Gastrocnemius medialis (tissue), 4 donors: ENCODE measurements at regions not wholly inside any gene's neighbourhood (a gene's known extent, or its start where the extent isn't known, plus 50 kb on each side); places are given as distances from the start of the nearest gene placed in this dataset.

Experiments
- POLR2A ChIP-seq, 2 donors: fragments of 450-650 bp; IDR thresholded peaks; one replicate each; pipeline ENCODE4 v1.6.1; 2017; ENCODE audit warnings: antibody characterized with exemption in 2 of 2, mild to moderate bottlenecking in 2 of 2, moderate library complexity in 2 of 2
- TF ChIP-seq, protein P1 (sequence below), 5 experiments: fragments of 450-650 bp in 3 of 5; fragments of 200-600 bp in 2 of 5; sonication (generic) in 2 of 5; IDR thresholded peaks in 4 of 5; conservative IDR thresholded peaks in 1 of 5; 1 replicate in 4 of 5; 2 replicates in 1 of 5; pipeline ENCODE4 v1.5.1; 2016 to 2019; ENCODE audit warnings: antibody characterized with exemption in 5 of 5, mild to moderate bottlenecking in 3 of 5, moderate library complexity in 3 of 5

DNA sequence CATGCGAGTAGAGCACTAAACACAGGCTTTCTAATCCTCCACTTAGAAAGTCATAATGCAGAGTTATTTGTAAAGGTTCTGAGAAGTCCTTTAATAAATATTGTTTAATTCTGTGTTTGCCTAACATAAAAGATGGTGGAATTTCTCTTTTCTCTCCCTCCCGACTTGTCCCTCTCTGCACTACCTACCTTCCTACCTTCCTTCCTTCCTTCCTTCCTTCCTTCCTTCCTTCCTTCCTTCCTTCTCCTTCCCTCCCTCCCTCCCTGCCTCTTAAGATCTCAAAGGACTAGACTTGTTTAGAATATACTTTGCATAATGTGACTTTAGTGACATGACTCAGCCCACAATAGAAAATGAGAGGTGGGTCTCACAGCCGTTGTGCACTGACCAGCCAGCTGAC is 156.3 kb upstream of the TAPT1 start:
- TF ChIP-seq, protein P1, sequence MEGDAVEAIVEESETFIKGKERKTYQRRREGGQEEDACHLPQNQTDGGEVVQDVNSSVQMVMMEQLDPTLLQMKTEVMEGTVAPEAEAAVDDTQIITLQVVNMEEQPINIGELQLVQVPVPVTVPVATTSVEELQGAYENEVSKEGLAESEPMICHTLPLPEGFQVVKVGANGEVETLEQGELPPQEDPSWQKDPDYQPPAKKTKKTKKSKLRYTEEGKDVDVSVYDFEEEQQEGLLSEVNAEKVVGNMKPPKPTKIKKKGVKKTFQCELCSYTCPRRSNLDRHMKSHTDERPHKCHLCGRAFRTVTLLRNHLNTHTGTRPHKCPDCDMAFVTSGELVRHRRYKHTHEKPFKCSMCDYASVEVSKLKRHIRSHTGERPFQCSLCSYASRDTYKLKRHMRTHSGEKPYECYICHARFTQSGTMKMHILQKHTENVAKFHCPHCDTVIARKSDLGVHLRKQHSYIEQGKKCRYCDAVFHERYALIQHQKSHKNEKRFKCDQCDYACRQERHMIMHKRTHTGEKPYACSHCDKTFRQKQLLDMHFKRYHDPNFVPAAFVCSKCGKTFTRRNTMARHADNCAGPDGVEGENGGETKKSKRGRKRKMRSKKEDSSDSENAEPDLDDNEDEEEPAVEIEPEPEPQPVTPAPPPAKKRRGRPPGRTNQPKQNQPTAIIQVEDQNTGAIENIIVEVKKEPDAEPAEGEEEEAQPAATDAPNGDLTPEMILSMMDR (IDR thresholded peaks at IDR 0.05 in 4 of 5, conservative IDR thresholded peaks at IDR 0.05 in 1 of 5) = no peak
- no peak for TF ChIP-seq POLR2A (IDR thresholded peaks at IDR 0.05)
